GM23338 (cell line): ENCODE measurements at regions not wholly inside any gene's neighbourhood (a gene's known extent, or its start where the extent isn't known, plus 50 kb on each side); places are given as distances from the start of the nearest gene placed in this dataset.

Experiments used
- ATAC-seq: fragments of 200-7000 bp; cut with Tn5 transposase; 3 replicates; pipeline ENCODE4 v1.9.1; 2020
- DNase-seq: peaks from one replicate; pipeline ENCODE4 v3.0.0-alpha.2; 2015; ENCODE audit warnings: low spot score
- H2AFZ ChIP-seq: fragments of 200-600 bp; sonication (generic); 2 replicates; pipeline ENCODE4 v1.8.0; 2016; ENCODE audit warnings: antibody characterized with exemption, mild to moderate bottlenecking, moderate library complexity
- H3F3A ChIP-seq: fragments of 200-600 bp; sonication (generic); replicated peaks from 2 replicates; pipeline ENCODE4 v1.8.0; 2017; ENCODE audit warnings: antibody characterized with exemption, mixed run types, low read depth
- H3K27ac ChIP-seq: fragments of 200-600 bp; sonication (generic); 2 replicates; pipeline ENCODE4 v1.6.1; 2016; ENCODE audit warnings: low read depth
- H3K27me3 ChIP-seq: fragments of 200-600 bp; sonication (generic); 2 replicates; pipeline ENCODE4 v1.8.0; 2016; ENCODE audit warnings: mild to moderate bottlenecking, mixed run types, moderate library complexity; ENCODE audit not compliant: insufficient read depth
- H3K36me3 ChIP-seq: fragments of 200-600 bp; sonication (generic); 2 replicates; pipeline ENCODE4 v1.8.0; 2016; ENCODE audit warnings: mild to moderate bottlenecking; ENCODE audit not compliant: insufficient read depth
- H3K4me1 ChIP-seq: fragments of 200-600 bp; sonication (generic); 2 replicates; pipeline ENCODE4 v1.8.0; 2016; ENCODE audit warnings: mild to moderate bottlenecking, moderate library complexity; ENCODE audit not compliant: insufficient read depth
- H3K4me2 ChIP-seq: fragments of 200-600 bp; sonication (generic); 2 replicates; pipeline ENCODE4 v1.7.1; 2017; ENCODE audit warnings: mixed run types
- H3K4me3 ChIP-seq: fragments of 200-600 bp; sonication (generic); 2 replicates; pipeline ENCODE4 v1.6.1; 2016; ENCODE audit warnings: mixed run types
- H3K79me2 ChIP-seq: fragments of 200-600 bp; sonication (generic); replicated peaks from 2 replicates; pipeline ENCODE4 v1.8.0; 2017; ENCODE audit warnings: mild to moderate bottlenecking; ENCODE audit not compliant: insufficient read depth
- H3K9me2 ChIP-seq: fragments of 200-600 bp; sonication (generic); 2 replicates; pipeline ENCODE4 v1.8.0; 2017; ENCODE audit not compliant: insufficient read depth
- H4K20me1 ChIP-seq: fragments of 200-600 bp; sonication (generic); replicated peaks from 2 replicates; pipeline ENCODE4 v1.8.0; 2017; ENCODE audit warnings: mild to moderate bottlenecking; ENCODE audit not compliant: insufficient read depth
- H3K27ac Mint-ChIP-seq: 2 replicates; pipeline ENCODE4 v1.8.0; 2020; ENCODE audit warnings: inconsistent platforms, mild to moderate bottlenecking, moderate library complexity, mixed read lengths
- H3K27me3 Mint-ChIP-seq: 3 replicates; pipeline ENCODE4 v1.8.0; 2022; ENCODE audit warnings: low read depth, mild to moderate bottlenecking, moderate library complexity, mixed read lengths, inconsistent platforms; ENCODE audit not compliant: insufficient read depth, poor library complexity
- H3K36me3 Mint-ChIP-seq: 3 replicates; pipeline ENCODE4 v1.8.0; 2021; ENCODE audit warnings: low read depth, mild to moderate bottlenecking, inconsistent platforms, moderate library complexity, mixed read lengths
- H3K4me1 Mint-ChIP-seq: 3 replicates; pipeline ENCODE4 v1.8.0; 2020; ENCODE audit warnings: mild to moderate bottlenecking, inconsistent platforms, mixed read lengths
- H3K4me3 Mint-ChIP-seq: 3 replicates; pipeline ENCODE4 v1.8.0; 2021; ENCODE audit warnings: moderate library complexity, mild to moderate bottlenecking, inconsistent platforms, mixed read lengths
- H3K9me3 Mint-ChIP-seq: 3 replicates; pipeline ENCODE4 v1.8.0; 2020; ENCODE audit warnings: moderate library complexity, mild to moderate bottlenecking, inconsistent platforms, mixed read lengths
- CREB1 ChIP-seq: fragments of 250-450 bp; sonication (Bioruptor Pico); IDR thresholded peaks from 2 replicates; pipeline ENCODE4 v1.5.0; 2020; ENCODE audit warnings: low read depth, mild to moderate bottlenecking, moderate library complexity
- EZH2 ChIP-seq: fragments of 200-600 bp; sonication (generic); IDR thresholded peaks from one replicate; pipeline ENCODE4 v1.8.0; 2017; ENCODE audit warnings: antibody characterized with exemption, mild to moderate bottlenecking, low read depth; ENCODE audit not compliant: unreplicated experiment
- EZH2phosphoT487 ChIP-seq: fragments of 200-600 bp; sonication (generic); IDR thresholded peaks from one replicate; pipeline ENCODE4 v1.8.1; 2018; ENCODE audit warnings: antibody characterized with exemption; ENCODE audit not compliant: unreplicated experiment
- JUNB ChIP-seq: IDR thresholded peaks from one replicate; pipeline ENCODE4 v1.6.1; 2016; ENCODE audit warnings: antibody characterized with exemption; ENCODE audit not compliant: unreplicated experiment
- NANOG ChIP-seq: IDR thresholded peaks from 2 replicates; pipeline ENCODE4 v1.6.1; 2016; ENCODE audit warnings: antibody characterized with exemption, borderline replicate concordance
- POLR2AphosphoS5 ChIP-seq: IDR thresholded peaks from 2 replicates; pipeline ENCODE4 v1.6.1; 2016; ENCODE audit warnings: antibody characterized with exemption, low read depth
- STAT1 ChIP-seq: IDR thresholded peaks from one replicate; pipeline ENCODE4 v1.6.1; 2016; ENCODE audit warnings: antibody characterized with exemption; ENCODE audit not compliant: unreplicated experiment
- ZNF114 ChIP-seq: fragments of 250-450 bp; sonication (Bioruptor Pico); IDR thresholded peaks from 2 replicates; pipeline ENCODE4 v1.5.0; 2020; ENCODE audit warnings: mild to moderate bottlenecking, moderate library complexity
- ZNF331 ChIP-seq: fragments of 250-450 bp; sonication (Bioruptor Pico); IDR thresholded peaks from 2 replicates; pipeline ENCODE4 v1.5.0; 2020; ENCODE audit warnings: low read depth, mild to moderate bottlenecking, moderate library complexity
- TF ChIP-seq, protein P1 (sequence below): fragments of 250-450 bp; sonication (Bioruptor Pico); IDR thresholded peaks from 2 replicates; pipeline ENCODE4 v1.5.0; 2020; ENCODE audit warnings: mild to moderate bottlenecking, moderate library complexity
- TF ChIP-seq, protein P2 (sequence below): IDR thresholded peaks from 2 replicates; pipeline ENCODE4 v1.6.1; 2016; ENCODE audit warnings: antibody characterized with exemption
- TF ChIP-seq, protein P3 (sequence below), 2 experiments: fragments of 200-600 bp in 1 of 2; sonication (generic) in 1 of 2; conservative IDR thresholded peaks; 2 replicates each; pipeline versions ENCODE4 v1.5.1 to v1.6.1; 2016 to 2017; ENCODE audit warnings: antibody characterized with exemption in 2 of 2, low read depth in 2 of 2, mild to moderate bottlenecking in 2 of 2, moderate library complexity in 1 of 2
- TF ChIP-seq, protein P4 (sequence below): IDR thresholded peaks from one replicate; pipeline ENCODE4 v1.6.1; 2018; ENCODE audit warnings: antibody characterized with exemption; ENCODE audit not compliant: unreplicated experiment

DNA sequence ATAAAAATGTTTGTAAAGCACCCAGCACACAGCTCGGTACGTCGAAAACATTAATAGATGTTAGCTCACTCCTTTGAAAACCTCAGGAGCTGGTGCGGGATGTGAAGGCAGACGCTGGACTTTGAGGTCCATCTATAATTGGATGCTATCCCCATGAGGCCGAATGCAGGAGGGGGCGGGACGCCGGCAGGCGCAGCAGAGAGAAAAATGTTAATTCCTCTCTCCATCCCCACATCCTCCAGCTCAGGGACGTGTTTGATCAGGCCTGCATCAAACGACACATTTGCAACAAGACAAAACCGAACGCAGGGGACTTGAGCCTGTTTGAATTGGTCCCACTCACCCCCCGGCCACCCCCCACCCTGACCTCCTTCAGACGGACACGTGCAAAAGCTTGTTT, 231.0 kb downstream of the RBM19 start:
- H3K27ac Mint-ChIP-seq: no peak overlapping the region
- H3K36me3 ChIP-seq: no peaks in the 10 kb centered on the region
- H2AFZ ChIP-seq: peak overlapping the region; percentile 95

More for the DNA sequence above, 231.0 kb downstream of the RBM19 start:
- Histone ChIP-seq H3K4me2 (peak overlapping the region; percentile 55), H3K9me2 (peaks cover 4% of the 10 kb centered on the region; the same call in 1 of the 2 replicates), H3K27me3 (no peaks in the 10 kb centered on the region), H3K4me3 (no peak overlapping the region; the same call in 1 of the 2 replicates), H3K27ac (no peak overlapping the region), H3K79me2 (no peaks in the 10 kb centered on the region), H4K20me1 (no peaks in the 10 kb centered on the region), H3F3A (no peaks in the 10 kb centered on the region), H3K4me1 (peaks cover 9% of the 10 kb centered on the region; the same call in 1 of the 2 replicates)
- TF ChIP-seq NANOG: no peak
- no peak for TF ChIP-seq EZH2phosphoT487
- TF ChIP-seq STAT1: no peak
- no peak for TF ChIP-seq CREB1 (CRISPR knock-in tag)
- TF ChIP-seq POLR2AphosphoS5: no peak
- TF ChIP-seq, protein P1, sequence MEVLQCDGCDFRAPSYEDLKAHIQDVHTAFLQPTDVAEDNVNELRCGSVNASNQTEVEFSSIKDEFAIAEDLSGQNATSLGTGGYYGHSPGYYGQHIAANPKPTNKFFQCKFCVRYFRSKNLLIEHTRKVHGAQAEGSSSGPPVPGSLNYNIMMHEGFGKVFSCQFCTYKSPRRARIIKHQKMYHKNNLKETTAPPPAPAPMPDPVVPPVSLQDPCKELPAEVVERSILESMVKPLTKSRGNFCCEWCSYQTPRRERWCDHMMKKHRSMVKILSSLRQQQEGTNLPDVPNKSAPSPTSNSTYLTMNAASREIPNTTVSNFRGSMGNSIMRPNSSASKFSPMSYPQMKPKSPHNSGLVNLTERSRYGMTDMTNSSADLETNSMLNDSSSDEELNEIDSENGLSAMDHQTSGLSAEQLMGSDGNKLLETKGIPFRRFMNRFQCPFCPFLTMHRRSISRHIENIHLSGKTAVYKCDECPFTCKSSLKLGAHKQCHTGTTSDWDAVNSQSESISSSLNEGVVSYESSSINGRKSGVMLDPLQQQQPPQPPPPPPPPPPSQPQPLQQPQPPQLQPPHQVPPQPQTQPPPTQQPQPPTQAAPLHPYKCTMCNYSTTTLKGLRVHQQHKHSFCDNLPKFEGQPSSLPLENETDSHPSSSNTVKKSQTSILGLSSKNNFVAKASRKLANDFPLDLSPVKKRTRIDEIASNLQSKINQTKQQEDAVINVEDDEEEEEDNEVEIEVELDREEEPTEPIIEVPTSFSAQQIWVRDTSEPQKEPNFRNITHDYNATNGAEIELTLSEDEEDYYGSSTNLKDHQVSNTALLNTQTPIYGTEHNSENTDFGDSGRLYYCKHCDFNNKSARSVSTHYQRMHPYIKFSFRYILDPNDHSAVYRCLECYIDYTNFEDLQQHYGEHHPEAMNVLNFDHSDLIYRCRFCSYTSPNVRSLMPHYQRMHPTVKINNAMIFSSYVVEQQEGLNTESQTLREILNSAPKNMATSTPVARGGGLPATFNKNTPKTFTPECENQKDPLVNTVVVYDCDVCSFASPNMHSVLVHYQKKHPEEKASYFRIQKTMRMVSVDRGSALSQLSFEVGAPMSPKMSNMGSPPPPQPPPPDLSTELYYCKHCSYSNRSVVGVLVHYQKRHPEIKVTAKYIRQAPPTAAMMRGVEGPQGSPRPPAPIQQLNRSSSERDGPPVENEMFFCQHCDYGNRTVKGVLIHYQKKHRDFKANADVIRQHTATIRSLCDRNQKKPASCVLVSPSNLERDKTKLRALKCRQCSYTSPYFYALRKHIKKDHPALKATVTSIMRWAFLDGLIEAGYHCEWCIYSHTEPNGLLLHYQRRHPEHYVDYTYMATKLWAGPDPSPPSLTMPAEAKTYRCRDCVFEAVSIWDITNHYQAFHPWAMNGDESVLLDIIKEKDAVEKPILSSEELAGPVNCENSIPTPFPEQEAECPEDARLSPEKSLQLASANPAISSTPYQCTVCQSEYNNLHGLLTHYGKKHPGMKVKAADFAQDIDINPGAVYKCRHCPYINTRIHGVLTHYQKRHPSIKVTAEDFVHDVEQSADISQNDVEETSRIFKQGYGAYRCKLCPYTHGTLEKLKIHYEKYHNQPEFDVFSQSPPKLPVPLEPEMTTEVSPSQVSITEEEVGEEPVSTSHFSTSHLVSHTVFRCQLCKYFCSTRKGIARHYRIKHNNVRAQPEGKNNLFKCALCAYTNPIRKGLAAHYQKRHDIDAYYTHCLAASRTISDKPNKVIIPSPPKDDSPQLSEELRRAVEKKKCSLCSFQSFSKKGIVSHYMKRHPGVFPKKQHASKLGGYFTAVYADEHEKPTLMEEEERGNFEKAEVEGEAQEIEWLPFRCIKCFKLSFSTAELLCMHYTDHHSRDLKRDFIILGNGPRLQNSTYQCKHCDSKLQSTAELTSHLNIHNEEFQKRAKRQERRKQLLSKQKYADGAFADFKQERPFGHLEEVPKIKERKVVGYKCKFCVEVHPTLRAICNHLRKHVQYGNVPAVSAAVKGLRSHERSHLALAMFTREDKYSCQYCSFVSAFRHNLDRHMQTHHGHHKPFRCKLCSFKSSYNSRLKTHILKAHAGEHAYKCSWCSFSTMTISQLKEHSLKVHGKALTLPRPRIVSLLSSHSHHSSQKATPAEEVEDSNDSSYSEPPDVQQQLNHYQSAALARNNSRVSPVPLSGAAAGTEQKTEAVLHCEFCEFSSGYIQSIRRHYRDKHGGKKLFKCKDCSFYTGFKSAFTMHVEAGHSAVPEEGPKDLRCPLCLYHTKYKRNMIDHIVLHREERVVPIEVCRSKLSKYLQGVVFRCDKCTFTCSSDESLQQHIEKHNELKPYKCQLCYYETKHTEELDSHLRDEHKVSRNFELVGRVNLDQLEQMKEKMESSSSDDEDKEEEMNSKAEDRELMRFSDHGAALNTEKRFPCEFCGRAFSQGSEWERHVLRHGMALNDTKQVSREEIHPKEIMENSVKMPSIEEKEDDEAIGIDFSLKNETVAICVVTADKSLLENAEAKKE (CRISPR knock-in tag): no peak
- TF ChIP-seq ZNF331 (CRISPR knock-in tag): no peak
- TF ChIP-seq EZH2: no peak
- TF ChIP-seq JUNB: no peak
- no peak for TF ChIP-seq ZNF114 (CRISPR knock-in tag)
- TF ChIP-seq, protein P2, sequence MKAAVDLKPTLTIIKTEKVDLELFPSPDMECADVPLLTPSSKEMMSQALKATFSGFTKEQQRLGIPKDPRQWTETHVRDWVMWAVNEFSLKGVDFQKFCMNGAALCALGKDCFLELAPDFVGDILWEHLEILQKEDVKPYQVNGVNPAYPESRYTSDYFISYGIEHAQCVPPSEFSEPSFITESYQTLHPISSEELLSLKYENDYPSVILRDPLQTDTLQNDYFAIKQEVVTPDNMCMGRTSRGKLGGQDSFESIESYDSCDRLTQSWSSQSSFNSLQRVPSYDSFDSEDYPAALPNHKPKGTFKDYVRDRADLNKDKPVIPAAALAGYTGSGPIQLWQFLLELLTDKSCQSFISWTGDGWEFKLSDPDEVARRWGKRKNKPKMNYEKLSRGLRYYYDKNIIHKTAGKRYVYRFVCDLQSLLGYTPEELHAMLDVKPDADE: no peak
- TF ChIP-seq, protein P3, sequence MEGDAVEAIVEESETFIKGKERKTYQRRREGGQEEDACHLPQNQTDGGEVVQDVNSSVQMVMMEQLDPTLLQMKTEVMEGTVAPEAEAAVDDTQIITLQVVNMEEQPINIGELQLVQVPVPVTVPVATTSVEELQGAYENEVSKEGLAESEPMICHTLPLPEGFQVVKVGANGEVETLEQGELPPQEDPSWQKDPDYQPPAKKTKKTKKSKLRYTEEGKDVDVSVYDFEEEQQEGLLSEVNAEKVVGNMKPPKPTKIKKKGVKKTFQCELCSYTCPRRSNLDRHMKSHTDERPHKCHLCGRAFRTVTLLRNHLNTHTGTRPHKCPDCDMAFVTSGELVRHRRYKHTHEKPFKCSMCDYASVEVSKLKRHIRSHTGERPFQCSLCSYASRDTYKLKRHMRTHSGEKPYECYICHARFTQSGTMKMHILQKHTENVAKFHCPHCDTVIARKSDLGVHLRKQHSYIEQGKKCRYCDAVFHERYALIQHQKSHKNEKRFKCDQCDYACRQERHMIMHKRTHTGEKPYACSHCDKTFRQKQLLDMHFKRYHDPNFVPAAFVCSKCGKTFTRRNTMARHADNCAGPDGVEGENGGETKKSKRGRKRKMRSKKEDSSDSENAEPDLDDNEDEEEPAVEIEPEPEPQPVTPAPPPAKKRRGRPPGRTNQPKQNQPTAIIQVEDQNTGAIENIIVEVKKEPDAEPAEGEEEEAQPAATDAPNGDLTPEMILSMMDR (conservative IDR thresholded peaks at IDR 0.05; ENCODE audit: low read depth in 2 of 2): no peak
- TF ChIP-seq, protein P4, sequence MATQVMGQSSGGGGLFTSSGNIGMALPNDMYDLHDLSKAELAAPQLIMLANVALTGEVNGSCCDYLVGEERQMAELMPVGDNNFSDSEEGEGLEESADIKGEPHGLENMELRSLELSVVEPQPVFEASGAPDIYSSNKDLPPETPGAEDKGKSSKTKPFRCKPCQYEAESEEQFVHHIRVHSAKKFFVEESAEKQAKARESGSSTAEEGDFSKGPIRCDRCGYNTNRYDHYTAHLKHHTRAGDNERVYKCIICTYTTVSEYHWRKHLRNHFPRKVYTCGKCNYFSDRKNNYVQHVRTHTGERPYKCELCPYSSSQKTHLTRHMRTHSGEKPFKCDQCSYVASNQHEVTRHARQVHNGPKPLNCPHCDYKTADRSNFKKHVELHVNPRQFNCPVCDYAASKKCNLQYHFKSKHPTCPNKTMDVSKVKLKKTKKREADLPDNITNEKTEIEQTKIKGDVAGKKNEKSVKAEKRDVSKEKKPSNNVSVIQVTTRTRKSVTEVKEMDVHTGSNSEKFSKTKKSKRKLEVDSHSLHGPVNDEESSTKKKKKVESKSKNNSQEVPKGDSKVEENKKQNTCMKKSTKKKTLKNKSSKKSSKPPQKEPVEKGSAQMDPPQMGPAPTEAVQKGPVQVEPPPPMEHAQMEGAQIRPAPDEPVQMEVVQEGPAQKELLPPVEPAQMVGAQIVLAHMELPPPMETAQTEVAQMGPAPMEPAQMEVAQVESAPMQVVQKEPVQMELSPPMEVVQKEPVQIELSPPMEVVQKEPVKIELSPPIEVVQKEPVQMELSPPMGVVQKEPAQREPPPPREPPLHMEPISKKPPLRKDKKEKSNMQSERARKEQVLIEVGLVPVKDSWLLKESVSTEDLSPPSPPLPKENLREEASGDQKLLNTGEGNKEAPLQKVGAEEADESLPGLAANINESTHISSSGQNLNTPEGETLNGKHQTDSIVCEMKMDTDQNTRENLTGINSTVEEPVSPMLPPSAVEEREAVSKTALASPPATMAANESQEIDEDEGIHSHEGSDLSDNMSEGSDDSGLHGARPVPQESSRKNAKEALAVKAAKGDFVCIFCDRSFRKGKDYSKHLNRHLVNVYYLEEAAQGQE: no peak
- no peaks in the 10 kb centered on the region for H3K9me3 Mint-ChIP-seq
- H3K4me3 Mint-ChIP-seq: no peak overlapping the region
- H3K36me3 Mint-ChIP-seq: no peaks in the 10 kb centered on the region
- H3K4me1 Mint-ChIP-seq: peaks cover 7% of the 10 kb centered on the region
- H3K27me3 Mint-ChIP-seq: peaks cover 9% of the 10 kb centered on the region
- DNase-seq: peak; percentile 29
- peak; percentile 61 for ATAC-seq
